ENCODE measurements at regions not wholly inside any gene's neighbourhood (a gene's known extent, or its start where the extent isn't known, plus 50 kb on each side); places are given as distances from the start of the nearest gene placed in this dataset.

DNA sequence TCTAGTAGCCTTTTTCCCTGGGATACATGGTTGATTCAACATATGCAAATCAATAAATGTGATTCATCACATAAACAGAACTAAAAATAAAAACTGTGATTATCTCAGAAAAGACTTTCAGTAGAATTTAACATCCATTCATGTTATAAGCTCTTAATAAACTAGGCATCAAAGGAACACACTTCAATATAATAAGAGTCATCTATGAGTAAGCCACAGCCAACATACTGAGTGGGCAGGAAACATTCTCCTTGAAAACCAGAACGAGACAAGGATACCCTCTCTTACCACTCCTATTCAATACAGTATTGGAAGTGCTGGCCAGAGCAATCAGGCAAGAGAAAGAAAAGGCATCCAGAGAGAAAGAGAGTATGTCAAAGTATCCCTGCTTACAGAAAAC lies 239.9 kb downstream of the ATPSCKMT start:
- no peak for DNase-seq

DNA sequence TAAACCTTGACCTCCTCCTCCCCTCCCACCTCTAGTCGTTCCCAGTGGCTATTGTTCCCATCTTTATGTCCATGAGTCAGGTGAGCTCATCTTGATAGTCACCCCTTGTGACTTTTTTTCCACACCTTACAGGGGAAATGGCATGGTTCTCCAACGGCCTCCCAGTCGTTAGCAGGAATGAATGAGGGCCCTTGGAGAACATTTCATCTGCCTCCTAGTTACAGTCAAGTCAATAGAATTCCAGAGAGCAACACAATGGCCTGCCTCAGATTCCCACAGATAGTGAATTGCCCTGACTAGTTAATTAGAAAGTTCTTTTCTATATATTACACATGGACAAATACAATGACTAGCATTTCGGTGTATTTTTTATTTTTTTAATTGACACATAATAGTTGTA lies 262.6 kb downstream of the ATPSCKMT start:
- no peak for DNase-seq

DNA sequence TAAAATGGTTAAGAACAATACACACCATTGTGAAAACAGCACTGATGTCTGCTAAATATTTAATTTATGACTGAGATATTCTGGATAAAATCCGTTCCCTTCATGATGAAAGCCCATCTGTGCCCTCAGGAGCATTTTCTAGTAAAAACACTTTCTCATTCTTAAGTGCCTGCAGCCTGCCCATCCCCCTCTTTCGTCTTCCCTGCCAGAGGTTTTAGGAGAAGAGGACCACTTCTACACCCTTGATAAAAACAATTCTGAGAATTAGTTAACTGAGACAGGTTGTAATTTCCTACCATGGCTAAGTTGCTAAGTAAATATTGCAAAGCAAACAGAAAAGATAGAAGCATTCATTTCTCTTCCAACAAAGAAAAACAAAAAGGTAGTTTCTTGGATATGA lies 272.6 kb downstream of the ATPSCKMT start:
- DNase-seq = no peak

DNA sequence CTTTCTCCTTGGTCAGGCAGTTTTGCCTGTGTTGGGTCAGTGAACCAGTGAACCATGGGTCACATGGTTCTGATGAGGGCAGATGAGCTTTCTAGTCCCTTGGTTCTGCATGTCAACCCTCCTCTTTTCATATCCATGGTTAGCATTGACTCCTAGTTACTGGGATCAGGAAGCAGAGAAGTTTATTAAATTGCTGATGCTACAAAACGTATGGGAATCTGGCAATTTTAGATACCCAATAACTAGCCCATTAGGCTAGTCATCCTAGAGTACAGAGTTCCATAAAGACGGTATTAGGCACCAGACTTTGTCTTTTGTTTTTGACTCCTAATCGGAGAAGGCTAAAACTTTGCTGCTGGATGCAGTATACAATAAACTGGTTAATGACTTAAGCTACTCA lies 273.1 kb downstream of the ATPSCKMT start:
- DNase-seq = no peak

DNA sequence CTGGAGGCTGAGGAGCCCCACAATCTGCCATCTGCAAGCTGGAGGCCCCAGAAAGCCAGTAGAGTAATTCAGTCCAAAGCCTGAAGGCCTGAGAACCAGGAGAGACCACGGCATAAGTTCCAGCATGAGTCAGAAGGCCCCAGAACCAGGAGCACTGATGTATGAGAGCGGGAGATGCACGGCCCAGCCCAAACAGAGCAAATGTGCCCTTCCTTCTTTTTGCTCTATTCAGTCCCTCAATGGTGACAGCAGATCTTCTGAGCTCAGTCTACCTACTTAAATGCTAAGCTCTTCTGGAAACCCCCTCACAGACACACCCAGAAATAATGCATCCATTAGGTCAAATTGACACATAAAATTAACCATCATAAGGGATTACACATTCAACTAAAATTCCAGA lies 277.6 kb downstream of the ATPSCKMT start:
- no peak for DNase-seq

DNA sequence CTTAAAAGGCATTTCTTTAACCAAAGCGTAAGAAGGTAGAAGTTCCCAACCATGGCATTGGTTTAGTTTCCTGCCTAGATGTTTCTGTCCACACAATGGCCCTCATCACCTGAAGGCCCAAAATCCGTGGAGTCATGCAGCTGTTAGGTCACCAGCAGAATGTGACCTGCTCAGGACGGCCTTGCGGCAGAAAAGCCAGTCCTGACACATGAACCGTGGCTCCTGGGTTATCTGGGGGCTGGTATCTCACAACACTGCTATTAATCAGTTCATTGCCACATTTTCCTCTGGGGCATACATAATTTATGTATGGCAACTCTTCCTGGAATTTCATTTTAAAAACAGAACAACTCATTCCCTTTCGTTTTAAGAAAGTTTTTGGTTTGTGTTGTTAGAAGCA lies 278.4 kb downstream of the ATPSCKMT start:
- DNase-seq = no peak

DNA sequence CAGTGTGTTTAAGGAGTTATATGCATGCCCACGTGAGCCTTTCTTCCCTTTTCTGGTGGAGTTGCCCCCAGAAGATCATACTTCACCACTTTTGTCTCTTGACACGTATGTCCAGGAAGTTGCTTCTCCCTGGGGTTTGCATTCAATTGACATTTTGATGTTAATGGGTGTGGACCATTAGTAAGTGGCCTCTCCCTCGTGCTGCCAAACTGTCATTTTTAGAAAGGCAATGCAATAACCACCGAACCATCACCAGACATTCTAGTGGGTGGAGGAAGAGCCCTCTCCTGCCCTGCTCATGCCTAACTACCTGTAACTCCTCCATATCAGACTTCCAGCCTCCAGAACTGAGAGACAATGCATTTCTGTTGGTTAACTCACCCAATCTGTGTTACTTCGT lies 290.8 kb downstream of the ATPSCKMT start:
- DNase-seq = no peak

DNA sequence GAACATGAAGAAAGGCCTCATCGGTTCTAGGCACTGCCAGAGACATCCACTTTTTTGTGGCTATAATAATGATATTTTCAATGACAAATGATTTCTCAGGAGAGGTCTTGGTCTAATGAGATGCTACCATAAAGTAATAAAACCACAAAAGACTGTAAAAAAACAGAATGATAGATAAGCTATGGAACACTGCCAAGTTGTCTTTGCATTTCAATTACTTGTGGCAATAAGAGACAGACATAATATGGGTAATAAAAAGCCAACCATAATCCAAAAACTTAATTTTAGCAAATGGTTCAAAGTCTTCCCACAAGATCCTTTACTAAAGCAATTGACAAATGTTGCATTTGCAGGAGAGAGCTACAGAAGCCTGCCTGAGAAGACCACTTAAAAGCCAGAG lies 292.5 kb downstream of the ATPSCKMT start:
- no peak for DNase-seq

DNA sequence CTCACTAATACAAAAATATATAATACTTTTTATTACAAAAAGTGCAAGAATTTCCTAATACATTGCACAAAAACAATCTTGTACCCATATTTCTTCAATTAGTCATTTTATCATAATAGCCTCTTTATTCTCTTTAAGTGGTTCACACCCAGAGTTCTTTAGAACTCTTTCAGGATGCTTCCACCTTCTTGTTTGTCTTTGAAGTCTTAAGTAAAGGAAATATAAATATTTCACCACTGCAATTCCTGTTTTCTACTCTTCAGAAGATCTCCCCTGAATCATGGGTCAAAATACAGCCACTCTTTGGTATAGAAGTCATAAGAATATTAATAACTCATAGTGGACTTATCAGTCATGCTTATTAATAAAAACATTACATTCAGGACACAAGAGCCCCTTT lies 293.0 kb downstream of the ATPSCKMT start:
- no peak for DNase-seq

DNA sequence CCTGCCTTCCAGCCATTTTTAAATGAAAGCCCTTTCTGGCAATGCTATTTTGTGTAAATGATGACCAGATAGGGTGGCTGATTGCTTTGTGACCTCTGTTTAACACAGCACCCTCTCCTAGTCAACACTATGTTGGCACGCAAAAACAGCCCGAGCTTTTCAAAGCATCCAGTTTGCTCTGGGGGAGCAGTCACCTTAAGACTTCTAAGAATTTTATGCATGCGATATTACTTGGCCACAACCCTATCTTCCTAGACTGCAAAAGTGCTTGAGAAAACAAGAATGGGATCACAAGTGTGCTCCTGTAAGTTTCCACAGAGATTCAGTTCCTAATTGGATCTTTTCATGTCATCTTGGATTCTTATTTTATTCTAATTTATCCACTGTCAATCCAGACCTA lies 294.1 kb downstream of the ATPSCKMT start:
- no peak for DNase-seq

DNA sequence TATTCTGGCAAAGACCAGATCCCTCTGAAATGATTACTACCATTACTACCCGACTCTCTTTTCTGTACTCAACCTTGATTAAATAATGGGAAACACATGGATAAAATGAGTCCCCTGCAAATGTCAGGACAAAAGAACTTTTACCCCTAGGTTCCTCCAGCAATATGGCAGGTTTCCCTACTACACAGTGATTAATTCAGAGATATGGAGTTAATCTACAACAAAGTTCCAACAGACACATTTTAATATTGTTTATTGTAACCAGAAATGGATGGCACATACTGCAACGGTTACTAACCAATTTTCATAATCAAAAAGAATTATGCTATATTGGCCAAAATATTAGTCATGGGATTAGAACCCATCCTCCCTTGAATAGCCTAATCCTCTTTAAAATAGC lies 294.8 kb downstream of the ATPSCKMT start:
- DNase-seq = no peak

DNA sequence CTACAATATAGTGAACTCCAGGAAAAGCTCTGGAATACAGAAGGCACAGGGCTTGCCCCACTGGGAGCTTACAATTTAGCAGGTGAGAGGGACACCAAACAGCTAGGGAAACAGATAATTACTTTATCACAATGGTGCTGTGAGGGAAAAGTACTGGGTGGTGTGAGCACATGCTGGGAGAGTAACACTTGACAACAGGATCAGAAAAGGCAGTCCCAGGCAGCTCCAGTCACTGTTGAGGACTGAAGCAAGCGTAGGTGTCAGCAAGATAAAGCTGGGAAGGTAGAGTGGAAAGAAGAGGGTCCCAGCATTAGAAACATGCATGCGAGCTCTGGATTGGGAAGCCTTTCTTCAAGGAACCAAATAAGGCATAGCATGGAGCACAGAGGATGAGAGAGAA lies 296.0 kb downstream of the ATPSCKMT start:
- DNase-seq = no peak

DNA sequence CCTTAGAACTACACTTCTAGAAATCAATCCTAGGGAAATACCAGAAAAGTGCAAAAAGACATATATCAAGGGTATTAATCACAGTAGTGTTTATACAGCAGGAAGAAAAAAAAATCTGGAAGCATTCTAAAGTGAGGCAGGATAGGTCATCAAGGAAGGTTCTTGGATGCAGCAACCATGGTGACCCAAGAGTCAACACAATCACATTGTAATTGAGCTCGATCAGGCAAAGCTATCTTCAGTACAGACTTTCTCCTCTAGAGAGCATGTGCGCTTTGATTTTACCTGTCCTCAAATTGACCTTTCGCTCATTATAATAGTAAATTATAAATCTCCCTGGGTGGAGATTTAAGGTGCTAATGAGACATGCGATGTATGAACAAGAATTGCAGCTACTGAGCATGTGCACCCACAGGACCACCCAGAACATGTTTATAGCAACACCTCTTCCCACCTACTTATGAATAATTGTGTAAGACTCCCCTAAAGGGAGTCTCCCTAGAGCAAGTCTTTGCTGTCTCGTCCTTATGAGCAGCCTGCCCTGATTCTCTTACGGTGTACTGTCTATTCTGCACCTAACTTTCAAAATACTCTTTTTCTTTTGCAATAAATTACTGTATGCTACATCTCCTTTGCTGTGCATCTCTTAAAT lies 297.7 kb downstream of the ATPSCKMT start:
- DNase-seq = no peak

DNA sequence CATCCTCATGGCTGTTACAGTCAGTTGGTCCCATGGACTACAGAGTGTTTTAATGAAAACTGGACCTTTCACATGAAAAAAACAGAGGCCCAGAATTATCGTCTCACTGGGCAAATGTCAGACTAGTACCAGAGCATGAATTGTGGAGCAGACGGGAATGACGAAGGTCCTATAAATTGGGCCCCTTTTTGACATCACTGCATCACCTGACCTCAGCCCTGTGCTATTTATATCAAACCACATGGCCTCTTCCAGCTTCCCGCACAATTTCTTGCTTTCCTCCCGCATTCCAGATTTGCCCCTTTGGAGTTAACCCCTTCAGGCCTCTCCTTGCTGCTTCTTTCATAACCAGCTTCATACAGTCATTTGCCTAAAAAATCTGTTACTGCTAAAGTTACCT lies 301.7 kb downstream of the ATPSCKMT start:
- no peak for DNase-seq

DNA sequence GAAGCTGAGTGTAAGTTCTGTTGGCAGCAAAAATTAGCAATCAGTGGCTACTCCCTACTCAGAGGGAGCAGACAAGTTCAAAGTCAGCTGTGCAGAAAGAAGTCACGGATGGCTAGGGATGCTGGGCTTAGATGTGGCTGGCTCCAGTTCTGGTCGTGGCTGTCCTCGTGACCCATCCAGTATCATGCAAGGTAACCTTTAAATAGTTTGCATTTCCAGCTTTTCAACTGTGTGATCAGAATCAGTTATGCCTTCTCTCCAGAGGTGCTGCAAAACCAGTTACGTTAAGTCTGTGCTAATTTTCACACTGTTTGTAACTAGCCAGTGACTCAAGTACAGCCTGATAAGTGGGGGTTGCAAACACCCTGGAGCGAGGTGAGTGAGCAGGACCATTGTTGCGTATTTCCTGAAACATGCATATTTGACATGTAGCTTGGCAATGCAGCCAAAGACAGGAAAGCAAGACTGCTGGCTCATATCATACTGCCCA lies 302.4 kb downstream of the ATPSCKMT start:
- DNase-seq = no peak

DNA sequence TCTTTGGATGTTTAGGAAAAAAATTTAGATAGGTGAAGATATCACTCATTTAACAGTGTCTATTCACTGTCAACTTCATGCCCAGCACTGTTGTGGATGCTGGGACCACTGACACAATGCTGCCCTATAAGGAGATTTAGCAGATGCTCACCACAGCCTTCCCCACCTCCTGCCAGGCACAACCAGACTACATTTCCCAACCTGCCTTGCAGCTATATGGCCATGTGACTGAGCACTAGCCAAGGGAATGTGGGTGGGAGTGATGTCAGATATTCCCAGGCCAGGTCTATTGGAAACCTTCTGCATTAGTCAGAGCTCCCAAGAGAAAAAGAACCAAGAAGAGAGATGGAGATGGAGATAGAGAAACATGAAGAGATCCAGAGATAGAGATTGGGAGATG lies 302.6 kb upstream of the TAS2R1 start:
- DNase-seq = no peak

DNA sequence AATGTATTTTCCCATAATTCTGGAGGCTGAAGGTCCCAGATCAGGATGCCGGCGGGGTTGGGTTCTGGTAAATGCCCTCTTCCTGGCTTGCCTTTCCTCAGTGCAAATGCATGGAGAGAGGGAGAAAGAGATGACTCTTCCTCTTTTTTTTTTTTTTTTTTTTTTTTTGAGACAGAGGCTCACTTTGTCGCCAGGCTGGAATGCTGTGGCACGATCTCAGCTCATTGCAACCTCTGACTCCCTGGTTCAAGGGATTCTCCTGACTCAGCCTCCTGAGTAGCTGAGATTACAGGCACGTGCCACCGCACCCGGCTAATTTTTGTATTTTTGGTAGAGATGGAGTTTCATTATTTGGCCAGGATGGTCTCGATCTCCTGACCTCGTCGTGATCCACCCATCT lies 300.0 kb upstream of the TAS2R1 start:
- no peak for DNase-seq

DNA sequence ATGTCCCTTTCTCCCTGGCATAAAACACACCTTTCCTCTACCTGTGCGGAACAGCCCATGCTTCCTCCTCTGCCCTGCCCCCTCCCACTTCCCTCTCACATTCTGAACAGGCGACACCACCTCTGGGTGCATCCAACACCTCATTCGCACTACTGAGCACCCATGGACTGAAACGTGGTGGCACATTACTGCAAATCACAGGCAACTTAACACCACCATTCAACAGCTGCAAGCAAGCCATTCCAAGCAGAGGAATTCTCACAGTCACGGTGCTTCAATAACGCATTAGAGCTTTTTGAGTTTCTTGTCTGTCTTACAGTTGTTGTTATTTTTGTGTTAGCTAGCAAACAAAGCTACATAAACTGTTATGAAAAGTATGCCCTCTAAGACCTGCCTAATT lies 298.2 kb upstream of the TAS2R1 start:
- DNase-seq = no peak

DNA sequence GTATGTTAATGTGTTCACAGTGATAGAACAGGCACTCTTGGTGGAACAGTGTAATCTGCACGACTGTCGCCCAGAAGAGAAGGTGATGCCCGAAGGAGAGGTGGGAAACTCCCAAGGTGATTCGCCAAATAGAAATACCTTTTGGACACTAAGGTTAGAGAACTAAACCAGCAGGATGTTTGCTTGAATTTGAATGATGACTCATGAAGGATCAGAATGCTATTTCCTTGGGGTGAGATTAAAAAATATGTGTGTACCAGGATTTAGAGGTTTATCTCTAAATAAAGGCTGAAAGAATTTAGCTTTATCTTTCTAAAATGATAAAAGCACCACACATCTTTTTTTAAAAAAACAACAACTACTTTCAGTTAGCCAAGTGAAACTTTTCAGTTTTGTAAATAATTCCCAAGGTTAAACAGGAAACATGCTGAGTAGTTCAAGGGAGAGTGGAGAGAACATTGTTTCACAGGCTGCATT lies 297.4 kb upstream of the TAS2R1 start:
- no peak for DNase-seq

DNA sequence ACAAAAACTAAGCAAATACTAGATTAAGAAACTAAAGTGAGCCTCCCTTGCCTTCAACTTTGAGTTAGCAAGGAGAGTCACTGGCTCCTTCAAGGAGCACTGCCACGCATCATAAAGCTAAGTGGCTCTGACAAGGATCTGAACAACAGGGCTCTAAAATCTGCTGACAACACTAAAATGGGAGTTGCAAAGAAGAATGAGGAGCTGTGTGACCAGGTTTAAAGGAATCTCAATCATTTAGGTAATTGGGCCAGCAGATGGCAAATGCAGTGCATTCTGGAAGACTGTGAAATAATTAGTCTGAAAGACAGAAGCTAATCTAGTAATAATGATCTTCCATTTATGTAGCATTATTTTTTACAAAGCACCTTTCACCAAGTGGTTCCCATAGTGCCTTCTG lies 297.0 kb upstream of the TAS2R1 start:
- DNase-seq = no peak

DNA sequence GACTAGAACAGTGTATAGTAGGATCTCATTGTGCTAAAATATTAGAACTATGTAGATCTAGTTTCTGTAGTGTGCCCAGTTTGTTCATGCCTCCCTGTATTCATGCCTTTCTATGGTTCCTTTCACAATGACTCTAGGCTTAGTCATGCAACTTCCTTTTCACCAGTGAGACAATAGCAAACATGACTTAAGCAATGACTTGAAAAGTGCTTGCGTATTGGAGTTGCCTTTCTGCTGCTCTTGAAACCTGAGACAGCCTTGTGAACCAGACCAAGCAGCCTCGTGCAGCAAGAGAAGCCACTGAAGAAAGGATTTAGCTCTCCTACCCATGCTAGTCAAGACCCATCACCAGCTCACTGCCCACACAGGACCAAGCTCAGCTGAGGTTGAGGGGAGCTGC lies 294.5 kb upstream of the TAS2R1 start:
- peak; percentile 38 for DNase-seq

DNA sequence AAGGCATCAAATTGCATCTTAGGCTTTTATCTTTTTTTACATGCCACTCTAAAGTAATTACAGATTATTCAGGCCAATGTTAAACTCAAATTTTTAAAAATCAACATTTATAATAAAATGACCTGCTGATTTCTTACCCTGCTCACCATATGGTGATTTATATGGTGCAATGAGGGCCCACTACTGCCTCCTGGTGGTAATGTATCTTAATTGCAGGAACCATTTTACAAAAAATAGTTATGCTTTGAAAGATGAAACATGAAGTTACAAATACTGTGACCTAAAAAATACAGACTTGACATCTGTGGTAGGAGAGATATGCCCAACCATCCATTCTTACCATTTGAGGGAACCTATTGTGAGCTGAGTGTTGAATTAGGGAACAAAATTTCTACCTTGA lies 292.6 kb upstream of the TAS2R1 start:
- DNase-seq = no peak

DNA sequence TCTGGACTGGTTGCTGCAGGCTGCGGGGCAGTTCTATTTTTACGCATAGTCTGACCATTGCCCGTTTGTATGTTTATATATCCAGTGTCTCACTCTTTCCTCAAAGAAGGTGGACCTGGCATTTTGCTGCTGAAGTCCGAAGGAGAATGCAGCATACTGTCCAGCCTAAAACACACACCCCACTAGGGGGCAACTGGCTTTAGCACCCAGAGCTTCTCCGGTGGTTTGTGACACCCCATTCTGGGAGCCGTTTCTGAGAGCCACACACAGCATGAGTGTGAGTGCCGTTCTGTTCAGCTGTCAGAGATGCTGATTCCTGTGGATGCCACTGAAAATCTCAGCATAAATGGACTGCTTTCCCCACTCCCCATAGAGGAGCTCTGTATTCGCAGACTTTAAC lies 290.5 kb upstream of the TAS2R1 start:
- no peak for DNase-seq

DNA sequence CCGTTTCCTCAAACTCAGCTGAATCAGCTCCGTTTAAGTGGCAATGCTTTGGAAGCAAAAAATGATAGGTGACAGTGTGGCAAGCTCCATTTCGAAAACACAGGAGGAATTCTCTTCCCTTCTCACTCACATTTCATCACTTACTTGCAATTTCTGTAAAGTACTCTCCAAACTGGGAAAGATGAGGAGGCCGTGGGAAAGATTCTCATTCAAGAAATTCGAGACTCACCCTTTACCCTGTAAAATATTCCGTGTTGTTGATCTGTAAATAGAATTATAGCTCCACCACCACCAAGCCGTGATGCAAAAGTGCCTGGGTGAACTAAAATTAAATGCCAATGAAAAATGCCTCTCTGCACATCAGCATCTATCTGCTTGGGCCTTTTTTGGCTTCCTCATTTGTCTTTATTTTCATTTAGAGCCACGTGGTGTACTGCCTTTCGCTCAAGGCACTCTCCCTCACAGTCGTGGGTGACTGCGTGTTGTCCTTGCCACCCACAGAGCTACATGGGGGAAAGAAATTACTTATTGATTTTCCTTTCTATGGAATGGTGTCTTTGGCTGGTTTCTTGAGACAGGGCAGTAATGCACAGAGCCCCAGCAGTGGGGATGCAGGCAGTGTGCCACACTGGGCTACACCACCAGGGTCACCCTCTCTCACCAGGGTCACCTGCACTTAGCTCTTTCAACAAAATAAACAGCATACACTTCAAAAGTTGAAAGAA lies 289.3 kb upstream of the TAS2R1 start:
- DNase-seq = no peak

DNA sequence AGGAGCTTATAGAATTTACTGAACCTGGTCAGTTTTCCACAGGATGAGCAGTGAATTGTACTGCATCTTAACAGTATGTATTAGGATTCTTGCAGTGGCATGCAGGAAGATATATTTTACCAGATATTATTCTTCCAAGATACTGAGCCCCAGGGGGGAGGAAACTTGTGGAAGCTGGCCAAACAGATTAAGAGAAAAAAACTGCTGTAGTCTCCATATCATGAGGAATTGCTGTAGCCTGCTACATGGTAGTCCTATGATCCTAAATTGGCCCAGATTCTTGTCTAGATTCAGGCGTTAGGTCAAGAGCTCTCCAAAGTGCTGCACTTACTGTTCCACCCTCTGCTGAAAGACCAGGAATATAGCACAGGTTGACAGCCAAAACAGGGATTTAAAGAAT lies 275.5 kb upstream of the TAS2R1 start:
- DNase-seq = no peak

Data from inflammatory macrophage treated with lipopolysaccharide for 4 hours (primary cell).